ENCODE measurements at regions not wholly inside any gene's neighbourhood (a gene's known extent, or its start where the extent isn't known, plus 50 kb on each side); places are given as distances from the start of the nearest gene placed in this dataset.
"Not testable (repeated sequence)": the region's sequence is repeated elsewhere in the genome, so short reads cannot be mapped to it uniquely, and the experiment has no call there.

DNA sequence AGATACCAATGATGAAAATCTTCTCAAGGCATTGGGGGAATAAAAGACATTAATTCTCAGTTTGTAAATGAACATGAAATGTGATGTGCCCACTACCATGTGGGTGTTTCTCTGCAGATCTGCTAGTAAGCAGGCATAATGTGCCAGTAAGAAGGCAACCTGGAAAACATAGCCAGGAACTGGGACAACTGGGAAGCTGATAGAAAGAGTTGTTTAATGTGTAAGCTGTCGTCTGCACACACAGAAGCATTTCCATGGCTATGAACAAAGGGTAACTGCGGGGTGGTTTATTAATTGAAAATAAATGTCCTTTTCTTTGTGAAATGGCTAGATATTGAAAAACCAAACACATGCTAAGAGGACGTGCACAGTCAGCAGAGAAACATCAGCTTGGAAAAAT is 52.0 kb downstream of the ZC3H11B start:
- no peak for DNase-seq
- ATAC-seq: no peak

DNA sequence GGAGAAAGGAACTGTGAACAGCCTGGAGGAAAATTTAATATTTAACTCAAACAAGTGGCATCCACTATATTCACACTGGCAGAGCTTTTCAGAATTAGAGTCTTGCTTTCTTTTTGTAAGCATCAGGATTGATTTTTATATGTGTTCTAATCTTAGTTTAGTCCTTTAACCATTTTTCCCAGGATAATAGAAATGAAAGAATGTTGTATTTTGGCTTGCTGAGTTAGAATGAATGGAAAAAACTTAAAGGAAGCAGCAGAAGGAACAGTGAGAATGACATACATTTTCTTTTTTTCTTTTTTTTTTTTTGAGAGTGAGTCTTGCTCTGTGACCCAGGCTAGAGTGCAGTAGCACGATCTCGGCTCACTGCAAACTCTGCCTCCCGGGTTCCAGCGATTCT is 53.0 kb downstream of the ZC3H11B start:
- no peak for ATAC-seq
- no peak for DNase-seq

DNA sequence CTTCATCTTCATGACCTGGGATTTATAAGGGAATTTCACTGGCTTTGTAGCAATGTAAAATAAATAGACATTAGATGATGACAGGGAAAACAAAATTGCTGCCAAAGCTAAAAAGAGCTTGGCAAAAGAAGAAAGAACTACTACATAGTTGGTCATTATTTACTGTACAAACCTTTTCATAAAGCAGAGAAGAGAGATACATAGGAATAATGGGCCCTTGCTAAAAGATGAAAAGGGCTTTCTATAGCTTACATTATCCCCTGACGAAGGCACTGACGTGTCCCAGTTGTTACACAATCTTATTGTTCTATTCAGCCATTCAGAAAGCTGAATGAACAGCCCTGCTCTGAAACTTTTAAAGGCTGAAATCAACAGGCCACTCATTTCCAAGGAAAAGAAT is 57.1 kb downstream of the ZC3H11B start:
- DNase-seq (no peak), ATAC-seq (no peak)

DNA sequence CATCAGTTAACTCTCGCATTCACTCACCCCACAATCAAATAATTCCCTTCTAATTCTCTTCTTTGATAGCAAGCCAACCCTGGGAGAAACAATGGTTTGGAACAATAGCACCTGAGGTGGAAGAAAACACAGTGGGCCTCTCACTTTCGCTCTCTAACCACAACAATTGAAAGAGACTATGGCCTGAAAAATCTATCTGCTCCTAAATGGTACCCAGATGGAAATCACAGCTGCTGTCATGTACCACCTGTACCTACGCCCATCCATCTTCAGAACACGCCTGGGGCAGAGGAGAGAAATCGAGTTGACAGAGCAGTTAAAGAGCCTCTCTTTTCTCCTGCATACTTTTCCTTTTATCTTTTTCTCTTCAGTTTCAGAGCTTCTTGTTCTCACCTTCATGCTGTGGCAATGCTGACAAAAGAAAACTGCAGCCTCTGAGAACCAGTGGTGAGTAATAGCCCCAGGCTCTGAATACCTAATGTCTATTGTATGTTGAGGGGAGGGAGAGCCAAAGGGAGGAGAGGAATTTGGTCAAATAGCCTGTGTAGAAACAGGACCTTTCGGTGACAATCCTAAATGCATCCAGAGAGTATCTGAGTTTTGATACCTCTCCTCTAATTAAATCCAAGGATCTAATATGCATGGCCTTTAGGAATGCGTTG is 57.7 kb downstream of the ZC3H11B start:
- ATAC-seq (no peak), DNase-seq (no peak)

DNA sequence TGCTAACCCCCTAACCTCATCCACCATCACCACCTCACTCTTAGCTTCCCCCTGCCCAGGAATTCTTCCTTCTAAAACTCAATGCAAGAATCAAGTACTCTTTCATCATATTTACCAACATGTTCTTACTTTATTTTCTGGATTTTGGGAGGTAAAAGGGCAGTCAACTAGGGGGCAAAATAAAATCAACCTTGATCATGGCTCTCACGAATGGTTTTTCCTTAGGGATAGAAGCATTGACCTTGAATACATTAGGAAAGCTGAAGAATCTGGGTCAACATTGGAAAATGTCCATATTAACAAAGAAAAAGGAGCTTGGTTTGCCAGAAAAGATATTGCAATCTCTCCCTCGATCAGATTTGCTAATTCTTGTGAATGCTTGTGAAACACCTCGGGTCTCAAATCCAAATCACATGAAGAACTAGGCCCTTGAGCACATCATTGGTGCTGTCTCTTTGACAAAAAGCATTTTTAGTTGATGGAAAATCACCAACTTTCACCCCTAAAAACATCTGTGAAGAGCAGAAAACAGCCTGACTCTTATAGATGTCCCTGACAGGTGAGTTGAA is 58.9 kb downstream of the ZC3H11B start:
- DNase-seq: no peak
- ATAC-seq: no peak

DNA sequence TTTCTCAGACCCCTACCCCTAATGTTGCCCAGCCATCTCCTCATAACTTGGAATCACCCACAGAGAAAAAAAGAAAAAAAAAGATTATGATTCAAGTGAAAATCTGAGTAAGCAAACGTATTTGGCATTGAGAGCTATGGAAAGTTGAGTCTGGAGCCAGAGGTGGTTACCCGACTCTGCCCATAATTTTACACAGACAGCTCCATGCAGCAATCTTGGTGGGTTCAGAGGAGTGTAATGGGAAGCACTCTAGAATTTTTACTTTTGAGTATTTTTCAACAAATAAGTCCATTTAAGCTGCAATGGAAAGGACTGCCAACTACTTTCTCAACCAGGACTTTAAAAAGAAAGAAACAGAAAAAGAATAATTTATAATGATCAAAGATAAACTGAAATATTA is 62.7 kb downstream of the ZC3H11B start:
- DNase-seq (no peak), ATAC-seq (no peak)

DNA sequence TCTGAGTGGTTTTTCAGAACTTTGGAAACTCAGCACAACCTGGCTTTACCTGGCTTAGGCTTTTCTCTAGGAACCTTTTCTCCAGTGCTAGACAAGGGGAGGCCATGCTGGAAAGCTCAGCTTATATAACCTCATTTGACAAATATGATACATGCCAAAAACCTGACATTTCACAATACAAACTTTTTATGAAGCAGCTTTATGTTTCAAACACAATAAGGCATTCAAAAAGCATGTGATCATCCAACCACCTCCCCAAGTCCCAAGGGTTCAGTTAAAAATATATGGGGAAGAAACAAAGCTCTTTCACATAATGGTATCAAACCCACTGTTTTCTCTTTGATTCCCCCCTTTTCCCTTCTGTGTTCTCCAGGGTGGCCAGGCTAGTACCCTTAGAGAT is 63.7 kb downstream of the ZC3H11B start:
- DNase-seq (no peak), ATAC-seq (no peak)

DNA sequence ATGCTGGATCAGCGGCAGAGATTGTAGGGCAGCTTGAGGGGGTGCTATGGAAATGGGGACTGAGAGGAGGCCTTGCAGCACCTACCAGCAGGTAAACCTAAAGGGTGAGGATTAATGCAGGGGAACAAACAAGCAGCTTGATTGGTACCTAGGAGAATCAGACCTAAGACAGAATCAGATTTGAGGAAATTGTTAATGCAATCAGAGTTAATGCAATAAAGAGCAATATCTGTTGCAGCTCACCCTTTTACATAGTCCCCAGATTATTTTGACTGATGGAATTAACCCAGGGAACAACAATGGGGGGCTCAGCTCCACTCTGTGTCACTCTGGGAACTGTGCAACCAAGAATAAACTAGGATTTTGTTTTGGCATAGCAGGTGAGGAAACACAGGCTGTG is 64.5 kb downstream of the ZC3H11B start:
- ATAC-seq (no peak), DNase-seq (no peak)

DNA sequence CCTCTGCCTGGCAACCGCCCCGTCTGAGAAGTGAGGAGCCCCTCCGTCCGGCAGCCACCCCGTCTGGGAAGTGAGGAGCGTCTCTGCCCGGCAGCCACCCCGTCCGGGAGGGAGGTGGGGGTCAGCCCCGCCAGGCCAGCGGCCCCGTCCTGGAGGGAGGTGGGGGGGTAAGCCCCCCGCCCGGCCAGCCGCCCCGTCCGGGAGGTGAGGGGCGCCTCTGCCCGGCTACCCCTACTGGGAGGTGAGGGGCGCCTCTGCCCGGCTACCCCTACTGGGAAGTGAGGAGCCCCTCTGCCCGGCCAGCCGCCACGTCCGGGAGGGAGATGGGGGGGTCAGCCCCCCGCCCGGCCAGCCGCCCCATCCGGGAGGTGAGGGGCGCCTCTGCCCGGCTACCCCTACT is 67.1 kb downstream of the ZC3H11B start:
- ATAC-seq, DNase-seq: not testable (repeated sequence)

DNA sequence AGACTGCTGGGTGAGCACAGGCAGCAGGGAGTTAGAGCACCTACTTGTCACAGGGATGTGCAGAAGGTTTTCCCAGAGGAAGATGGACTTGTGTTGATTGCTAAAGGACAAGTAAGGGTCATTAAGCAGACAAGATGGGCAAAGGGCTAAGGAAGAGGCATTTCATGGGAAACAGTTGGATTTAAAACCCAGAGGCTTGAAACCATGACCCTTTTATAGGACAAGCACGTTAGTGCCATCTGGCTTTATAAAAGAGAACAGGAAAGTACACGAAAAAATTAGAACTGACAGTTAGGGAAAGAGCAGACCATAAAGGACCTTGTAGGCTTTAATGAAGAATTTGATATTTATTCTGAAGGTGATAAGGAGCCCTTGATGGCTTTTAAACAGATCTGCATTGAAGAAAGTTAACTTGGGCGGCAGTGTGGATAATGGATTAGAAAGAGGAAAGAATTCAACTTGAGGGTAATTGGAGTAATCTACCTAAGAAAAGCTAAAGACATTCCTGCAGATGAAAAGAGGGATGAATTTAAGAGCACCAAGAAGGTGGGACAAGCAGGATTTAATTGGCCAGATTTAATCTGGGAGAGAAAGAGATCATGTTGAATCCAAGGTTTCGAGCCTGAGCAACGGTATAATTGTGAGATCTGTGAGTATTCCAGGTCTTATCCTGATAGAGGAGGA is 68.6 kb downstream of the ZC3H11B start:
- no peak for ATAC-seq
- DNase-seq: no peak

DNA sequence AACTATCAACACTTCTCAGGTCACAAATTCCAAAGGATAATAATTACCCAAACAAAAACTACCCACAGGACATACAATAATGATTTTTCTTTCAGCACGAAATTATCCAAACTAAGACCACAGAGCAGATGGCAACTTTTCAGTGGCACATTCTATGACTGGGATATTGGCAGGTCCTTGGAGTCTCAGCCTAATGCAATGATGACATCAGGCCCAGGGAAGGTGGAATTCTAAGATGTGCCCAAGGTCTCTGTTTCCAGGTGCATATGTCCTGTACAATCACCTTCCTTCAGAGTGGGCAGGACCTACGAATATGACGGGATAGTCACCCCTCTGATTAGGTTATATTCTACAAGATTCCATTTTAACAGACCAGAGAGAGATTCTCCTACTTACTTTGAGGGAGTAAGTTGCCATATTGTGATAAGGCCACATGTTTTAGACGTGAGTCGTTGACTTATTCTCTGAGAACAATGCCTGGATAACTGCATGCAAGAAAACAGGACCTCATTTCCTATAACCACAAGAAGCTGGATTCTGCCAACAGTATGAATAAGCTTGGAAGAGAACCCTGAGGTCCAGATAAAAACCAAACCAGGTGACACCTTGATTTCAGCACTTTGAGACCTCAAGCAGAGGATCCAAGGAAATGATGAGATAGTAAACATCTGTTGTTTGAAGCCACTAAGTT is 69.9 kb downstream of the ZC3H11B start:
- ATAC-seq (no peak), DNase-seq (no peak)

DNA sequence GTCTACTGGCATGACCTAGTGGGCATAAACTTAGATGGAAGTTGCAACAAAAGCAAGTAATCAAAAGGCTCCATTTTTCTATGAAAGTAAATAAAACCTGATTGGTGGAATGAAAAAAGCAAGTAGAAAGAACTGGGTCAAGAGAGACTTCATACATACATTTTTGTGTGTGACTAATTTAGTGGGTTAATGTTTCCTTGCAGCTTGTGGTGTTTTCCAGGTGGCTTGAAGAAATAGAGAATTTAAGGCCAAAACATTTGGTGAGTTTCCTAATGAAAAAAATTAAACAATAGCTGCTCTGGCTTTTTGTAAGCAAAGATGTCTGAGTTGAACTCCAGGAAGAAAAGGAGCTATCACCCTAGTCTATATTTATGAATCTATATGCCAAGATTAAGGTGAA is 71.0 kb downstream of the ZC3H11B start:
- no peak for DNase-seq
- ATAC-seq: no peak

DNA sequence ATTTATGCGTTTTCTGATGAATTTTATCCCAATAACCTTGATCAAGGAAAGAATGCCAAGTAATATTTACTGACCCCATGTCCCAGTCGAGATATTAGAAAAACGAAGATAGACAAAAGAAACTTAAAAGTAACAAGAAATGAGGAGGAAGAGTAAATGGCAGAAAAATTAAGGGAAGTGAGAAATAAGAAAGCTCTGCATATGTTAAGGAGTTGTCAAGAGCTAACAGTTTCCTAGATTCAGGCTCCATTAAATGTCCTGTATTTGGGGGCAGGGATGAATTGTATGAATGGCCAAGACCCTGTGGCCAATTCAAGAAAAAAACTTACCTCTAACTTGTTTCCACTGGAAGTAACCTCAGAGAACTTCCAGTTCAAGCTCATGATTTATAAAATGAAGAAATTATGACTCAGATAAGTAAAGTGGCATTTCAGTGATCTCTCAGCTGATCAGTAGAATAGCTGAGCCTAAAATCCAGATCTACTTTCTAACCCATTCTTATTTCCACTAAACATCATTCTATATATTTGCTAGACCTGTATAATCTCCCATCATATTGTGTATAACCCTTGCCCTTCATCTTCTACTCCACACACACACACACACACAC is 73.2 kb downstream of the ZC3H11B start:
- ATAC-seq (no peak), DNase-seq (no peak)

DNA sequence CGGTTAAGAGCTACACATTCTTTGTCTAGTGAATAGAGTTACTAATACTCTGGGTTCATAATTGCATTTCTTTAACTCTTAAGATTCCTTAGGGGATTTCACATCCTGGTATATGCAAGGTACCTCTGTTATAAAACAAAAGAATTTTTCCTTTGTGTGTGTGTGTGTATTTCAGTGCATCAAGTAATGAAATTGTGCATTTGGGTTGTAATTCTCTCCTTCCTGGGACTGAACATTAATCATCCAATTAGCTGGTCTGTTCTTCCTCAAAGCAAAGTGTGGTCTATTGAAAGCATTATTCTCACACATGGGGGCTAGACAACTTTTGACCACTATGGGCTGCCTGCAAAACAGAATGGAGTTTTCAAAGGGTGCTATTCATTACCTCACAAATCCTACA is 74.0 kb downstream of the ZC3H11B start:
- ATAC-seq: no peak
- DNase-seq: no peak

DNA sequence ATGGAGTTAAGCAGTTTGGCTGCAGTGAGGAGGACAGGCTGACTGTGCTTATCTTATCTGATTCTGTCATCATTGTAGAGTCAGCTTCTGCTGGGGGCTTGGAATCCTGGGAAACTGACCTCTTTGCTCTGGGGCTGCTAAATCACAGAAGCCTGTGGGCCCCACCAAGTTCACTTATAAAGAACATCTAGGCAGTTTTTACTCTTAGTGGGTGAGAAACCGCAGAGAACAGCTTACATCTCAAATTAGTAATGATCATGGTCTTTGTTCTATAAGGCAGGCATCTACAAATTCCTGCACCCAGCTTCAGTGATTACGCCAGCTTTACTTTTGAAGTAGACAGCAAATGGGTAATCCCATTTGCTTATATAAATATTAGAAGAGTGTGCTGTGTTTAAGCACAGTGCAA is 75.7 kb downstream of the ZC3H11B start:
- ATAC-seq (no peak), DNase-seq (no peak)

DNA sequence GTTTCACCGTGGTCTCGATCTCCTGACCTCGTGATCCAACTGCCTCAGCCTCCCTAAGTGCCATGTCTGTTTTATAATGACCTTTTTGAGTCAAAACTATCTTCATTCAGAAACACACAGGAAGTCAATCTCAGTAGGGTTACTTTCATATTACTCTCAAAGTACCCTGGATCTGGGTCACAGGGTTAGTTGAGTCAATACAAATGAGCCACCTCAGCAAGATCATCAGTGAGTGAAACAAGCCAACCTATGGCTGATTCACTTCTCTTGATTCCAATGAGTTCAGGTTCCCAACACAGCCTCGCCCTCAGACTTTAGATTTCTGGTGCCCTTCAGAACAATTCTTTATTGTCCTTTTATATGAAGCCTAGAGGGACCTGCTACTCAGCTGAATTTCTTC is 76.9 kb downstream of the ZC3H11B start:
- DNase-seq (no peak), ATAC-seq (no peak)

DNA sequence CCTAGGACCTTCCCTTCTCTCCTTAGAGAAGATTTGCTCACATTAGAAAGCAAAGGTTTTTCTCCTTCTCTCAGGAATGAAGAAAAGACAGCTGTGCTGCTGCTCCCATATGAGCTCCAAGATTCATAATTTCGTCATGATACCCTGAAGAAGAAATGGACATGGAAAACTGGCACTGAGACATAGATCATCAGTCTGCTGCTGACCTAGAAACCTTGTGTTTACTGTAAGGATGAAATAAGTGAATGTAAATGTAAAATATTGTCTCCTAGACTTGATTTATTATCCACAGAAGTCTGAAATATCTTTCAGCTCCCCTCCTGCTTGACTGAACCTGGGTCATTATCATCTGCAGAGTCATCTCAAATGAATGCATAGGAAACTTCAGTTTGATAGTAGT is 77.9 kb downstream of the ZC3H11B start:
- no peak for ATAC-seq
- DNase-seq: no peak

DNA sequence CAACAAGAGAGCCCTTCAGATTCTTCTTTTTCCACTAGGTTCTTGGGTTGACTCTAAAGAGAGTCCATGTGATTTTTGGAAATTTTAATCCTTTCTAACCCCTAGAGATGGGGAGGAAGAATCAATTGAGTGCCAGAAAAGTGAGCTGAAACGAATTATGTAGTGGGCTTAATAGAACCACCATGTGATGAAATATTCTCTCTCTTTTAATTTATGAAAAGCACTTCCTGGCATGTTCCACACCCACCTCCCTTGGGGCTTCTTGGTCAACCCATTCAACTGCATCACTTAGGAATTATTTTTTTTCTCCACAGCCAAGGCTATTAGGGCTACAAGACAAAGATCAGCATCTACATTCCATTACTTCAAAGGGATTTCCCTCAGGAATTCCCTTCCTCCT is 79.6 kb downstream of the ZC3H11B start:
- ATAC-seq (no peak), DNase-seq (no peak)

DNA sequence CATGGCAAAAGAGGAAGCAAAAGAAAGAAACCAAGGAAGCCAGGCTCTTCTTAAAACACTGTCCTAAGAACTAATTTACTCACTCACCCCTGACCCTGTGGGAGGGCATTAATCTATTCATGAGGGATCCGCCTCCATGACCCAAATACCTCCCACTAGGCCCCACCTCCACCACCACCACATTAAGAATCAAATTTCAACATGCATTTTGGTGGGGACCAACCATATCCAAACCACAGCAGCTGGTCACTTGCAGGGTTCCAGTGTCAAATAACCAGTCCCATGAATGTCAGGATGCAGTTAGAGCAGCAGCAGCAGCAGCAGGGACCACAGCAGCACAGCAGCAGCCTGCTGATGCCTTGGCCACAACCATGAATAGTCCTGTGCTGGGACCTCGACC is 83.8 kb downstream of the ZC3H11B start:
- DNase-seq: no peak

DNA sequence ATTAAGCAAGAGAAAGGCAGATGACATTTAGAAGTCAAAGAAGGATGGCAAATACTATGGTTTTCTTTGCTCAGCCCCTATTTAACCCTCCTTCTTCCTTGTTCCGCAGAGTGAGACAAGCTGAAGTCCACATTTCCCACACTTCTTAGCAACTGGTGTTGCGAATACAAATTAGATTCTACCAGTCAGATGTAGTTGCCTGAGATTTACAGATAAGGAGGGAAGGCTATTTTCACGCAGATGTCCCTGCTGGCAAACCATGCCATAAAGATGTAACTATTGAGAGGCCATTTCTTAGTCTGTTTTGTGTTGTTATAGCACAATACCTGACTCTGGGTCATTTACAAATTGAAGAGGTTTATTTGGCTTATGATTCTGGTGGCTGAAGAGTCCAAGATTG is 84.3 kb downstream of the ZC3H11B start:
- ATAC-seq: no peak
- DNase-seq: no peak

More for the DNA sequence above, 83.8 kb downstream of the ZC3H11B start:
- ATAC-seq: no peak

DNA sequence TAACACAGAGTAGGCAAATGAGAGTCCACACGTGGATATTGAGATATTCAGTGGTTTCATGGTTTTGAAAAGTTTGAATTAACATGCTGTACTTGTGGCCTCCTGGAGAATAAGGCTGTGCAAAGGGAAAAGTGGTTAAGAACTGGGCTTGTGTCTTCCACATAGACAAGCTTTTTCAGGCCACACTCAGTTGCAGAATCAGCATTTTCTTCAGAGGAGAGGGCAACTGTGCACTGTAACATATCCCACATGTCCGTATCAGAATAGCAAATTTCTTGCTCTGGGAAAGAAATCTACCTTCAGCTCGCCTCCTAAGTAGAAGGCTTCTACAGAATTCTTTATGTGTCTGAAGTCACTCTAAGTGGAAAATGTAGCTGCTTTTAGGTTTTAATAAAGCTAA is 84.9 kb downstream of the ZC3H11B start:
- no peak for ATAC-seq
- DNase-seq: no peak

DNA sequence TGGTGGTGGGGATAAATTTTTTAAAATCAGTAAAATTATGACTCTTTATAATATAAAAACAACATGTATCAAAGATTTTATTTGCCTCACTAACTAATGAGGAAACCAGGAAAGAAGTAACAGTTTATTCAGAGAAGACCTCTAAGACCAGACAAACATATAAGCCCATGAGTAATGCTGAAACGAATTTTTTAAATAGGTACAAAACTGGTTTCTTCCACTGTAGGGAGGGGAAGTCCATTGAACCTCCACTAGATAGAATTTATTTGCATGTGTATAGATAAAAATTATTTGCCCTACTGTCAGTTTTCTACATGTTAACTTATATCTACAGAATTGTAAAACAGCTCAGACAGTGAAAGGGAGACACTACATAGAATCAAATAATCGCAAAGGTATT is 86.8 kb downstream of the ZC3H11B start:
- DNase-seq (no peak), ATAC-seq (no peak)

DNA sequence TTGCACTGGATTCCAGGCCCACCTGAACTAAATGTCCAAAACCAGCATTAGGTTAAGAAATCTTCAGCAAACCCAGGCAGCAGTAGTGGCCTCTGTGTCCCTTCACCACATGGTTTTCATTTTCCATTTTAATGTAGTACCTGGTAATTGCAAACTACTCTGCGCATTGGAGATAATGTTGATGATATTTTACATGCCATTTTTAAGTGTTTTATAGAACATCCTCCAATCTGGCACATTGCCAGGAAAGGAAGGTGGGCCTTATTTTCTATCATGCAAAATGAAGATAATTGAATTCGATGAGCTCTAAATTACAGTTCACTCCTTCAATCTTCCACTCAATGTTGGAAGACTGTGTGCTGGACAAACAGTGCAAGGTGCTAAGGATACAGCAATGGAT is 89.5 kb downstream of the ZC3H11B start:
- no peak for DNase-seq
- no peak for ATAC-seq
